OCI-LY1 (cell line): ENCODE measurements at regions not wholly inside any gene's neighbourhood (a gene's known extent, or its start where the extent isn't known, plus 50 kb on each side); places are given as distances from the start of the nearest gene placed in this dataset.

Source experiments
- CTCF ChIP-seq: fragments of 200-600 bp; sonication (generic), shearing (Covaris generic); IDR thresholded peaks from 2 replicates; pipeline ENCODE4 v1.5.1; 2017; ENCODE audit warnings: mild to moderate bottlenecking, antibody characterized with exemption, low read length, moderate library complexity, mixed read lengths
- EZH2 ChIP-seq: fragments of 200-600 bp; sonication (generic), shearing (Covaris generic); IDR thresholded peaks from 2 replicates; pipeline ENCODE4 v1.8.0; 2017; ENCODE audit warnings: borderline replicate concordance, mixed run types, mild to moderate bottlenecking, antibody characterized with exemption, low read length, moderate library complexity, mixed read lengths

DNA sequence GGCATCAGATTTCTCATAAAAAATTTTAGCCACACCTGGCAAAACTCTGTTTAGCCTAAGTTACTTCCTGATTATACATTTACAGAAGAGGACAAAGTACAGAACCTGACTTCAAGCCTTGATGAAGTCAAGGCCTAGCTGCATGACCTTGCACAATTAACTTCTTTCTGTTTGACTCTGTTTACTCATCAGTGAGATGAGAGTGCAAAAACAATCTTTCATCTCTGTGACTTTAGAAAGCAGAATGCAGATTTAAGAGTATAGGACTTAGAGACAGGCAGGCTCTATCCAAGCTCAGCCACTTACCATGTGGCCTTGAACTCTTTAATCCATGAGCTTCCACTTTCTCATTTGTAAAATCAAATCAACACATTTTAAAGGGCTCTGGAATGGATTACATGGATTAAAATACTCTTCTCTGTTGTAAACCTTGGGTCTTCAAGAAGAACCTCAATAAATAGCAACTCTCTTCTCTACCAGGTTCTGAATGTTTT, 1178.9 kb downstream of the FLRT2 start:
- no peak for TF ChIP-seq CTCF
- TF ChIP-seq EZH2 = no peak
